H9 (cell line): ENCODE measurements at regions not wholly inside any gene's neighbourhood (a gene's known extent, or its start where the extent isn't known, plus 50 kb on each side); places are given as distances from the start of the nearest gene placed in this dataset.

Experiments used
- DNase-seq: peaks from one replicate; pipeline ENCODE4 v3.0.0-alpha.2; 2017
- H2AFZ ChIP-seq: one replicate; pipeline ENCODE4 v1.6.1; 2013; ENCODE audit warnings: mild to moderate bottlenecking, low read length, control low read depth, moderate library complexity
- H2AK5ac ChIP-seq: 2 replicates; pipeline ENCODE4 v1.6.1; 2013; ENCODE audit warnings: low read length, control low read depth, mixed read lengths; ENCODE audit not compliant: insufficient read length
- H2BK120ac ChIP-seq: one replicate; pipeline ENCODE4 v1.6.1; 2013; ENCODE audit warnings: low read depth, mild to moderate bottlenecking, low read length, control low read depth, inconsistent platforms; ENCODE audit not compliant: poor library complexity, severe bottlenecking
- H2BK12ac ChIP-seq: 2 replicates; pipeline ENCODE4 v1.6.1; 2013; ENCODE audit warnings: low read length, control low read depth, mixed read lengths, low read depth; ENCODE audit not compliant: insufficient read length
- H2BK15ac ChIP-seq: 2 replicates; pipeline ENCODE4 v1.6.1; 2013; ENCODE audit warnings: low read depth, low read length, control low read depth
- H2BK20ac ChIP-seq: one replicate; pipeline ENCODE4 v1.6.1; 2013; ENCODE audit warnings: low read depth, mild to moderate bottlenecking, low read length, control low read depth, inconsistent platforms; ENCODE audit not compliant: poor library complexity, severe bottlenecking
- H2BK5ac ChIP-seq: 2 replicates; pipeline ENCODE4 v1.6.1; 2013; ENCODE audit warnings: low read length, control low read depth, mixed read lengths; ENCODE audit not compliant: insufficient read length
- H3K14ac ChIP-seq: 2 replicates; pipeline ENCODE4 v1.6.1; 2013; ENCODE audit warnings: low read length, control low read depth; ENCODE audit not compliant: insufficient read depth
- H3K18ac ChIP-seq: 2 replicates; pipeline ENCODE4 v1.6.1; 2013; ENCODE audit warnings: low read depth, mild to moderate bottlenecking, mixed read lengths, low read length, control low read depth; ENCODE audit not compliant: insufficient read length
- H3K23ac ChIP-seq: 2 replicates; pipeline ENCODE4 v1.6.1; 2013; ENCODE audit warnings: low read length, control low read depth, mixed read lengths, low read depth; ENCODE audit not compliant: insufficient read length
- H3K23me2 ChIP-seq: 2 replicates; pipeline ENCODE4 v1.6.1; 2013; ENCODE audit warnings: low read depth, mild to moderate bottlenecking, mixed read lengths, low read length, control low read depth; ENCODE audit not compliant: insufficient read length, poor library complexity, severe bottlenecking
- H3K27ac ChIP-seq: 2 replicates; pipeline ENCODE4 v1.5.1; 2013; ENCODE audit warnings: low read length, control low read depth, mixed read lengths, low read depth; ENCODE audit not compliant: insufficient read length
- H3K27me3 ChIP-seq: 2 replicates; pipeline ENCODE4 v1.6.1; 2013; ENCODE audit warnings: low read length, control low read depth, inconsistent platforms; ENCODE audit not compliant: insufficient read depth
- H3K4ac ChIP-seq: 2 replicates; pipeline ENCODE4 v1.6.1; 2013; ENCODE audit warnings: low read depth, mild to moderate bottlenecking, control low read depth, inconsistent platforms, low read length, moderate library complexity
- H3K4me1 ChIP-seq: 2 replicates; pipeline ENCODE4 v1.6.1; 2013; ENCODE audit warnings: low read length, control low read depth, inconsistent platforms; ENCODE audit not compliant: insufficient read depth
- H3K4me2 ChIP-seq: 2 replicates; pipeline ENCODE4 v1.6.1; 2013; ENCODE audit warnings: low read length, control low read depth, mixed read lengths; ENCODE audit not compliant: insufficient read length, insufficient read depth
- H3K56ac ChIP-seq: 2 replicates; pipeline ENCODE4 v1.6.1; 2013; ENCODE audit warnings: low read depth, mild to moderate bottlenecking, mixed read lengths, low read length, control low read depth; ENCODE audit not compliant: insufficient read length
- H3K79me1 ChIP-seq: 2 replicates; pipeline ENCODE4 v1.6.1; 2013; ENCODE audit warnings: low read depth, mild to moderate bottlenecking, moderate library complexity, low read length, control low read depth, inconsistent platforms; ENCODE audit not compliant: insufficient read depth, poor library complexity, severe bottlenecking
- H3K79me2 ChIP-seq: 2 replicates; pipeline ENCODE4 v1.6.1; 2013; ENCODE audit warnings: low read length, control low read depth, inconsistent platforms; ENCODE audit not compliant: insufficient read depth
- H3K9ac ChIP-seq: 2 replicates; pipeline ENCODE4 v1.6.1; 2013; ENCODE audit warnings: low read length, control low read depth, mixed read lengths; ENCODE audit not compliant: insufficient read length; ENCODE audit errors: extremely low read depth
- H3K9me3 ChIP-seq: one replicate; pipeline ENCODE4 v1.6.1; 2013; ENCODE audit warnings: low read depth, low read length, inconsistent platforms; ENCODE audit not compliant: control insufficient read depth
- H3T11ph ChIP-seq: one replicate; pipeline ENCODE4 v1.6.1; 2013; ENCODE audit warnings: mild to moderate bottlenecking, low read length, control low read depth, inconsistent platforms
- H4K20me1 ChIP-seq: one replicate; pipeline ENCODE4 v1.6.1; 2013; ENCODE audit not compliant: control insufficient read depth, insufficient read length, insufficient read depth
- H4K5ac ChIP-seq: 2 replicates; pipeline ENCODE4 v1.6.1; 2013; ENCODE audit warnings: low read depth, mild to moderate bottlenecking, mixed read lengths, low read length, control low read depth; ENCODE audit not compliant: insufficient read length
- H4K8ac ChIP-seq: replicated peaks from 2 replicates; pipeline ENCODE4 v1.6.1; 2013; ENCODE audit warnings: low read length, control low read depth, mixed read lengths, low read depth; ENCODE audit not compliant: insufficient read length
- H4K91ac ChIP-seq: 2 replicates; pipeline ENCODE4 v1.6.1; 2013; ENCODE audit warnings: low read depth, mild to moderate bottlenecking, moderate library complexity, mixed read lengths, low read length, control low read depth; ENCODE audit not compliant: insufficient read length
- H3K27ac Mint-ChIP-seq, 3 experiments: 2 replicates in 2 of 3; 3 replicates in 1 of 3; pipeline ENCODE4 v1.8.0; 2020 to 2021; ENCODE audit warnings: mixed read lengths in 3 of 3, mild to moderate bottlenecking in 1 of 3, moderate library complexity in 1 of 3
- H3K27me3 Mint-ChIP-seq: 2 replicates; pipeline ENCODE4 v1.8.0; 2021; ENCODE audit warnings: low read depth, mild to moderate bottlenecking, moderate library complexity, mixed read lengths
- H3K36me3 Mint-ChIP-seq, 3 experiments: 2 replicates in 2 of 3; 3 replicates in 1 of 3; pipeline ENCODE4 v1.8.0; 2020 to 2021; ENCODE audit warnings: low read depth in 3 of 3, mixed read lengths in 3 of 3; ENCODE audit not compliant: insufficient read depth in 1 of 3
- H3K4me1 Mint-ChIP-seq, 2 experiments: 2 replicates each; pipeline ENCODE4 v1.8.0; 2020; ENCODE audit warnings: mixed read lengths in 2 of 2
- H3K4me3 Mint-ChIP-seq, 2 experiments: 2 replicates in 1 of 2; 3 replicates in 1 of 2; pipeline ENCODE4 v1.8.0; 2020 to 2021; ENCODE audit warnings: mild to moderate bottlenecking in 2 of 2, mixed read lengths in 2 of 2, moderate library complexity in 1 of 2
- H3K9me3 Mint-ChIP-seq, 2 experiments: 2 replicates in 1 of 2; 3 replicates in 1 of 2; pipeline ENCODE4 v1.8.0; 2020; ENCODE audit warnings: mild to moderate bottlenecking in 2 of 2, mixed read lengths in 2 of 2, moderate library complexity in 1 of 2
- WGBS: extraction: QIAGEN DNeasy Blood & Tissue Kit; methylation state at CpG from one replicate; pipeline ENCODE4 v1.1.7; 2013; ENCODE audit warnings: missing lambda C conversion rate, low lambda C conversion rate, mixed read lengths; ENCODE audit not compliant: insufficient read length; ENCODE audit errors: extremely low coverage; 5-methylcytosine and 5-hydroxymethylcytosine counted together
- TF ChIP-seq, protein P1 (sequence below): fragments of 200-600 bp; sonication (generic); conservative IDR thresholded peaks from 3 replicates; pipeline ENCODE4 v1.8.0; 2021; ENCODE audit warnings: antibody characterized with exemption, mild to moderate bottlenecking

DNA sequence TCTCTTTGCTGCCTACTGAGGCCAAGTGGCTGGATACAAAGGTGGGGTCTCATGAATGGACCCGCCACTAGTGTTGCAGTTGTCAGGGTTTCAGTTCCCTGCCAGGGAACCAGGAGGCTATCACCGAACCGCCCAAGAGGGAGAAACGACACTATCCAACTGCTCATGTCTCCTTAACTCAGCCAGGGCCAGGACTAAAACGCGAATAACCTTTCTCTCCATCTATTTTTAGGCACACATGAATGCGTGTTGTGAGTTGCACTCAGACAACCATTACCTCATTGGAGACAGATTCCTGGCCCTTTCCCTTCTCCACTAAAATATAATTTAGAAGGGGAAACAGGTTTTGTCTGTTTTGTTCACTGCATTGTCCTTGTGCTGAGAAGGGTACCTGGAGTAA, 559.5 kb downstream of the SOCS6 start:
- Mint-ChIP-seq H3K4me1 (no peaks in the 10 kb centered on the region; a peak in 1 of 4 replicates), H3K4me3 (no peak overlapping the region), H3K27ac (no peak overlapping the region), H3K9me3 (no peaks in the 10 kb centered on the region), H3K36me3 (no peaks in the 10 kb centered on the region), H3K27me3 (no peaks in the 10 kb centered on the region)
- Histone ChIP-seq H3K56ac (no peak overlapping the region), H3K9ac (no peak overlapping the region), H3K23ac (no peak overlapping the region), H2AFZ (no peak overlapping the region), H3K18ac (no peak overlapping the region), H4K5ac (no peak overlapping the region), H2BK5ac (no peak overlapping the region), H2BK20ac (no peak overlapping the region), H4K8ac (no peak overlapping the region), H2BK120ac (no peak overlapping the region), H3K27me3 (no peaks in the 10 kb centered on the region; the same call in 1 of the 2 replicates), H3K4ac (no peak overlapping the region), H3K9me3 (no peaks in the 10 kb centered on the region), H4K91ac (no peak overlapping the region), H3K4me2 (no peak overlapping the region), H3K14ac (no peak overlapping the region), H3T11ph (no peak overlapping the region), H2BK12ac (no peak overlapping the region), H3K27ac (no peak overlapping the region), H2BK15ac (no peak overlapping the region), H3K79me1 (no peaks in the 10 kb centered on the region), H3K23me2 (no peaks in the 10 kb centered on the region), H3K79me2 (no peaks in the 10 kb centered on the region), H3K4me1 (no peaks in the 10 kb centered on the region; the same call in 1 of the 2 replicates), H2AK5ac (no peak overlapping the region), H4K20me1 (no peaks in the 10 kb centered on the region)
- DNase-seq = no peak
- WGBS = no CpG with 5 or more reads among the region's 7 CpGs
- TF ChIP-seq, protein P1, sequence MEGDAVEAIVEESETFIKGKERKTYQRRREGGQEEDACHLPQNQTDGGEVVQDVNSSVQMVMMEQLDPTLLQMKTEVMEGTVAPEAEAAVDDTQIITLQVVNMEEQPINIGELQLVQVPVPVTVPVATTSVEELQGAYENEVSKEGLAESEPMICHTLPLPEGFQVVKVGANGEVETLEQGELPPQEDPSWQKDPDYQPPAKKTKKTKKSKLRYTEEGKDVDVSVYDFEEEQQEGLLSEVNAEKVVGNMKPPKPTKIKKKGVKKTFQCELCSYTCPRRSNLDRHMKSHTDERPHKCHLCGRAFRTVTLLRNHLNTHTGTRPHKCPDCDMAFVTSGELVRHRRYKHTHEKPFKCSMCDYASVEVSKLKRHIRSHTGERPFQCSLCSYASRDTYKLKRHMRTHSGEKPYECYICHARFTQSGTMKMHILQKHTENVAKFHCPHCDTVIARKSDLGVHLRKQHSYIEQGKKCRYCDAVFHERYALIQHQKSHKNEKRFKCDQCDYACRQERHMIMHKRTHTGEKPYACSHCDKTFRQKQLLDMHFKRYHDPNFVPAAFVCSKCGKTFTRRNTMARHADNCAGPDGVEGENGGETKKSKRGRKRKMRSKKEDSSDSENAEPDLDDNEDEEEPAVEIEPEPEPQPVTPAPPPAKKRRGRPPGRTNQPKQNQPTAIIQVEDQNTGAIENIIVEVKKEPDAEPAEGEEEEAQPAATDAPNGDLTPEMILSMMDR = no peak
